Retina (tissue), 1 donor: ENCODE measurements at regions not wholly inside any gene's neighbourhood (a gene's known extent, or its start where the extent isn't known, plus 50 kb on each side); places are given as distances from the start of the nearest gene placed in this dataset.

ENCODE experiments used
- DNase-seq: peaks from one replicate; pipeline ENCODE4 v3.0.0-alpha.2; 2016

DNA sequence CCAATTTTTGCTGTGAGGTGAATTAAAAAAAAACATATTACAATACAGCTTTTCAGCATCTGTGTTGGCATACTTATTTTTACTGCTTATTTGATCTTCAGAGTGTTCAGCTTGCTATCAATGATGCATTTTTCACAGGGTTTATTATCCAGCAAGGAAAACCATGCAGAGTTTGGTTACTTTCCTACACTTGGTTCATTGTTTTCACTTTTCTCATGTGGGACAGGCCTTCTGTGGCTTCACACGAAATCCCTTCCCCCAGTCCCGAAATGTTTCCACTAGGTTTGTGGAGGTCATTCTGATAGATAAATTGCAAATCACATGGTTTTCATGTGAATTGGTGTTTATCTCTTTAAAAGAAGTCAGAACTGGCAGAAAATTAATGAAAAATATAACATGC is 205.8 kb downstream of the SPCS3 start:
- DNase-seq, result no peak

DNA sequence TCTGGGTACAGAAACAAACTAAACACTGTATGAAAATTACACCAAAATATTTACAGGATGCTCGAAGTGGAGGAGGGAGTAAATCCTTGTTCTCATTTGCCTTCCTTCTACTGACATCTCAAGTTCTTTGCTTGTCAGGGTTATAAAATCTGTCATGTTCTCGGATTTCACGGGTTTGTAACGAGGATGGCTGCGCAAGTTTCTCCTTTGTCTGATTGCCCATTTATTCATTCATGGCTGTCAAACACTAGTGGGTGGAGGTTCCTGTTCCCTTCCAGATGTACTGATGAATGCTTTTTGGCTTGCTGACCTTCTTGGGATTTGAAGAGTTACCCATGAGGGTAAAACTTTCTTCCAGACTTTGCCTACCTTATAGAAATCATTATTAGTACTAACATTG is 206.9 kb downstream of the SPCS3 start:
- DNase-seq, result no peak

- no peak for DNase-seq
Measured at GRCh38 chr4:176529574-176529973, 209.8 kb downstream of the SPCS3 start.

DNA sequence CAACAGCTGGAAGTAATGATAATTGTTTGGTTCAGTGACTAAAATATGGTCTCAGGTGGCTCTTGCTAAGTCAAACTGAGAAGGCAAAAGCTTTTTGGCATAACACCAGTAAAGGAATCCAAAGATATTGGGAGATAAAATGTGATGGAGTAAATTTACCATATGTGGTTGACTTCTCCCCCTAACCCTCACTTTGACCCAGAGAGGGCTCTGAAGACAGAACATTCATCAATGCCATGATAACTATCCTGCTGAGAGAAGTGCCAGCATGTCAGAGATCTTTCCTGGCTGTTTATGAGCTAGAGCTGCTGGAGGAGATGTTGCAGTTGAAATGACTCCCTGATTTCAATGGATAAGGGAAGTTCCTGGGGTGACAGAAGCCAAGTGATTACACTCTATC is 213.4 kb downstream of the SPCS3 start:
- no peak for DNase-seq

DNA sequence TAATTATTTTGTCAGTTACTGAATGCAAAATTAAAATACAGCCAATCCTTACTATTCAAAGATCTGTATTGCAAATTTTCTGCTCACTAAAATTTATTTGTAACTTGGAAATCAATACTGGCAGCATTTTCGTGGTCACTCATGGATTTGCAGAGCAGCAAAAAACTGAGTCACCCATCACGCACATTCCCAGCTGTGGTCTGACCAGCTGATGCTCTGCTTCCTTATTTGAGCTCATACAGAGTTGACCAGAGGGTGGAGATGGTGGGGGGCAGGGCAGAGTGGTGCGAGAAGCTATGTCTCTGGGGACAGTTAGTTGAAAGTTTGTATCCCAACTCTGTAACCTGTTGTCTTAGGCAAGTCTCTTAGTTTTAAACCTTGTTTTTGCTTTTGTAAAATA is 214.8 kb downstream of the SPCS3 start:
- no peak for DNase-seq

DNA sequence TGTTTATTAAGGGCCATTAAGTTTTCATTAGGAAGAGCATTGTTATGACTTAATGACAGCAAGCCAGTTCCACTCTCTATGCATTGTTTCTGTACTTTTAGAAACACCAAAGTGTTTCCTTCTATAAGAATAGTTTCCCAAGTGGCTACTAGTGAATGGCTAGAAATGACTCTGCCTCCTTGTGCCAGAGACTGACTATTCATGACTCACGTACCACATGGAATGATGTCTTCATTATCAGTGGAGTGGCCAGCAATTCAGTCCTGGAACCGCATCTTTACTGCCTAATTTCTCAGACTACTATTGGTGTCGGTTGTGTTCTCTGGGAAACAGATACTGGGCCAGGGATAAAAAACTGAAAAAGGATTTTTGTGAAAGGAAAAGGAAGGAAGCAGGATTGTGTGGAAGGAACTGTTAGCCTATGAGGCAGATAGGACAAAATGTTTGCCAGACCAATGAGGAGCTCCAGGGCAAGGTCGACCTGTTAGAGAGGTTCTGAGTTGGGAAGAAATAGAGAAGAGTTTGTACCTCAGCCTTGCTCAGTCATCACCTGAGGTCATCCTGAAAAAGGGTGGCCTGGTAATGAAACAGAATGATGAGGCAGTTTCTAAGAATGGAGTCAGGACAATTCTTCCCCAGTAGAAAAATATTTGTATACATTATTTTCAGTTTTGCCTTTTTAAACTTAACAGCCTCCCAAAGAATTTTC is 218.6 kb downstream of the SPCS3 start:
- no peak for DNase-seq

- no peak for DNase-seq
Measured at GRCh38 chr4:176539091-176539784, 219.5 kb downstream of the SPCS3 start.

DNA sequence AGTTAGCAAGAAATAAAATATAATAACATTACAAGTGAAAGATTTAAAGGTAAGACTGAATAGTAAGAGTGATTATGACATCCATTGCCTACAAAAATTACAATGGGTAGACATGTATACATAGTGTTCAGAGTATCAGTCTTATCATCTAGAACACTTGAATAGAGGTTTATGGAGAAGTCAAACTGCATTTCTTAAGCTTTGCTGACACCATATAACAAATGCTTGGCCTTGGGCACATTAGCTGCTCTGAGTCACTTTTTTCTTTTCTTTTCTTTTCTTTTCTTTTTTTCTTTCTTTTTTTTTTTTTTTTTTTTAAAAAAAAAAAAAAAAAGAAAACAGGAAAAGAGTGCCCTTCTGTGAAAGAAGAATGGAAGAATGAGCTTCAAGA is 220.0 kb downstream of the SPCS3 start:
- no peak for DNase-seq

DNA sequence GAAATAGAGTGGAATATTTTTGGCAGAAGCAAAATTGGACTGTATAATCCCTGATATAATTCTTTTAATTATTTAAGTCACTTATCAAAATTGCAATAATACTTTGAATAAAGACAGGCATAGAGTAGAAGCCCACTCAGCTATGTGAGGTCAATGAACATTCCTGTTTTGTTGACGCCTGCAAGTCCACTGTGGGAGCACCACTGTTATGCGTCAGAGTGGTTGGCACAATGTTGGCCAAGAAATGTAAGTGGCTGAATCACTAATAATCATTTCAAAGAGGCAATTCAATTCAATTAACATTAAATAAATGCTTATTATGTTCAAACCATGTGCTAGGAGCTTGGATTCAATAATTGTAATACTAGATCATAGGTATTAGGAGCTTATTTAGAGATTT is 221.0 kb downstream of the SPCS3 start:
- no peak for DNase-seq

DNA sequence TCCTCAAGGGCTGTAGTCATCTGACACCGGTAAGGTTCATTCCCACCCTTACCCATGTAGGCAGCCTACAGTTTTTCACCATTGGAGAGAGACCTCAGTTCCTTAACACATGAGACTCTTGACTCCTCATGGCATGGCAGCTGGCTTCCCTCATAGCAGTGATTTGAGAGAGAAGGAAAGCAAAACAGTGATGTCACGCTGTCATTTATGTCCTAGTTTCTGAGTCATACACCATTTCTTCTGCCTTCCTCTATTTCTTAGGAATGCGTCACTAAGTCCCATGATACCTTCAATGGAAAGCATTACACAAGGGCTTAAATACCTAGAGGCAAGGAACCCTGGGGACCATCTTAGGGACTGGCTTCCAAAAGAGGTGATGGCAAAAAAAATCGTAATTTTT is 226.1 kb downstream of the SPCS3 start:
- DNase-seq, result no peak

GRCh38 chr4:176546975-176547374 is 227.2 kb downstream of the SPCS3 start:
- DNase-seq, result no peak

DNA sequence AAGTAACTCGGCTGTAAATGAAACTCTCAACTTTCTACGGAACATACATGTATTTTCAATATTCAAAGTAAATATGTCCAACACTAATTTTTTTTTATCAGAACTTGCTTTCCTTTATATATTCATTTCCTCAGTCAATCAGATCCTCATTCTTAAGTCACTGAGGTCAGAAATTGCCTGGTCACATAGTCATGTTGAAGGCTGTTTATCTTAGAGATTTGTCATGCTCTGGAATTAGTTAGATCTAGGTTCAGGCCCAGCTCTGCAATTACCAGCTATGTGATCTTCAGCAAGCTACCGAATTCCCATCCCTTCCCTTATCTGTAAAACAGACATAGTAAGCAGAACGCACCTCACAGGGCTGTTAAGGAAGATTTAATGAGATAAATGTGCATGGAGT is 228.8 kb downstream of the SPCS3 start:
- DNase-seq, result no peak

DNA sequence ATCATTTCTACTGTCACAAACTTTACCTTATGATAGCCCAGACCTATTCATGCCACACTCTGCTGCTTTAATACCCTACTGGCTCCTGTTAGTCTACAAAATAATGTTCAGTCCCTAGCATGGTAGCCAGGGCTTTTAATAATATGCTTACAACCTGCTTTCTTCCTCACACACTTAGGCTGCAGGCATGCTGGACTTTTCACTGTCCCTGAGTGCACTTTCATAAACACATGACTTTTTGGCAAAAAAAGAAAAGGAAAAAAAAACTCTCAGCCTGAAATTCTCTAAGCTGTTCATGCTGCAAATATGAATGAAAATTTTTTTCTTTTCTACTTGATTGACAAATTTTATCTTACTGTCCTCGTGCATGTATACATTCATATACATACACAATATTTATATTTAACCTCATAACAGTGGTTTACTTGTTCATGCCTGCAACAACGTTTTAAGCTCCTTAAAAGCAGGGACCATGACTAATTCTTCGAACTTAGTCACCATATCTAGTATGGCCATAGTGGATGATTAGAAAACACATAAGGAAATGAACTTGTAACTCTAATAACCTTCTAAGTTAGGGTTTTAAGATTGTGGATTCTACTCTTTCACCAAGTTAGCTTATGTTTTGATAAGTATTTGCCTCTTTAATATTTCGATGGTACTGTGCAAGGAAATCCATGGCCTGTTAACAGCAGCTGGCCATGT is 229.5 kb downstream of the SPCS3 start:
- no peak for DNase-seq

DNA sequence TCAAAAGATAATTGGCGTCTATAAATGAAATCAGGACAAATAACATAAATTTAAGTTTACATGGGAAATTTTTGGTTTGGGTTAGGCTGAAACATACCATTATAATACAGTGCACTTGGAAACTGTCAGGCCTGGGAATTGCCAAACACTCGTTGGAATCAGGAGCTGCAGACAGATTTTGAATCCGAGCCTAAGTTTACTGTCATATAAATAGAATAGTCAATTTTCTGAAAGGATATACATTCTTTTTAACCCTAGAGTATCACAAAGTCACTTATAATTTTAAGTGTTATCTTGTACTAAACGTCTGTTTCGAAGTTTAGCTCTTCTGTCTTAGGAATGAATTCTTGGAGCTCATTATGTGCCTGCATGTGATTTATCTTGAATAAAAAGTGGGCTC is 234.1 kb downstream of the VEGFC start:
- DNase-seq, result no peak

- DNase-seq, result peak; percentile 26
Measured at GRCh38 chr4:176561368-176561767, 231.4 kb downstream of the VEGFC start.

DNA sequence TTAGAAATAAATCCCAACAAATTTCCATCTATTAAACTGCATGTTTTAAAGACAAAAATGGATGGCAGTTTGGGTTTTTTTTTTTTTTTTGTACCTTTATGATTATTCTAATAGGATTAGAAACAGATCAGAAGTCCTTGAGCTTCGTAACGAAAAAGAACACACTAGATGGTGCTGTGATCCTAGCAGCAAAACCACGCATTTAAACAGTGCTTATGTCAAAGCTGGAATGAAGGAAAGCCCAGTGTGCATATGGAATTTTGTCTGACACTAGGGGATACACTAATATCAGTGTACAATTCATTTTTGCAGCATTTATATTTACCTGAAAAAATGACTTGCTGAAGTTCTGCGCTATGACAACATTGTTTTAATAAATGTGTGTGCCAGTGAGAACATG is 229.1 kb downstream of the VEGFC start:
- no peak for DNase-seq

DNA sequence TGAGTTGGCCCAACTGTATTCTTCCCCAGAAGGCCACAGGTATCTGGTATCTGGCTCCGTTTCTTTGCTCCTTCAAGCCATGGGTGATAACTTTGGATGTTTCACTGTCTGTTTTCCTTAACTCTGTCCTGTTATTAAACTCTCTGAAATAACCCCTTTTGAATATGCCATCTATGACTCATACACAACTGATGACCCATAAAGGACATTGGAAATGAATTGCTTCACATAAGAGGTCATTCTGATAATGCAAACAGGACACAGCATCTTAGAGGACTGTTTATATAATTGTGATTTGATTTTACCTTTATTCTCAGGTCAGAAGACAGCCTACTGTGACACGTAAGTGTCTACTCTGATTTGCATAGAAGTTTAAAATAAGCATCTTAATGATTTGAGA is 227.7 kb downstream of the VEGFC start:
- DNase-seq, result no peak

GRCh38 chr4:176566769-176567168 is 226.0 kb downstream of the VEGFC start:
- no peak for DNase-seq

- no peak for DNase-seq
Measured at GRCh38 chr4:176568238-176568637, 224.5 kb downstream of the VEGFC start.

DNA sequence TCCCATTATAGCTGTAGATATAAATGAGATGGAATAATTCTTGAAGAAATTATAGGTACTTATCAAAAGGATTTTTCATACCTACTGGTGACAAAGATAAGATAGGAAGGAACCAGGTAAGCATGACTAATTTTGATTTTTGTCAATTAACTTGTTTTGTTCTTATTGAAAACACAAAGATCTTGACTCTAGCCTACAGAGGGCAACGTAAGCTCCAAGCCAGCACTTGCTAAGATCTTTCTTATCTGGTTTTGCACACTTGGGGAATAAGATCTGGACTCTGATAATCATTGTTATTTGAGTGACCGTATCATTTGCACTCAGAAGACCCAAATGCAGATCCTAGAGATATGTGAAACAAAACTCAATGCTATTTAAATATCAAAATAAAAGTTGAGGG is 223.4 kb downstream of the VEGFC start:
- DNase-seq, result no peak

- DNase-seq, result no peak
Measured at GRCh38 chr4:176571206-176571605, 221.5 kb downstream of the VEGFC start.

DNA sequence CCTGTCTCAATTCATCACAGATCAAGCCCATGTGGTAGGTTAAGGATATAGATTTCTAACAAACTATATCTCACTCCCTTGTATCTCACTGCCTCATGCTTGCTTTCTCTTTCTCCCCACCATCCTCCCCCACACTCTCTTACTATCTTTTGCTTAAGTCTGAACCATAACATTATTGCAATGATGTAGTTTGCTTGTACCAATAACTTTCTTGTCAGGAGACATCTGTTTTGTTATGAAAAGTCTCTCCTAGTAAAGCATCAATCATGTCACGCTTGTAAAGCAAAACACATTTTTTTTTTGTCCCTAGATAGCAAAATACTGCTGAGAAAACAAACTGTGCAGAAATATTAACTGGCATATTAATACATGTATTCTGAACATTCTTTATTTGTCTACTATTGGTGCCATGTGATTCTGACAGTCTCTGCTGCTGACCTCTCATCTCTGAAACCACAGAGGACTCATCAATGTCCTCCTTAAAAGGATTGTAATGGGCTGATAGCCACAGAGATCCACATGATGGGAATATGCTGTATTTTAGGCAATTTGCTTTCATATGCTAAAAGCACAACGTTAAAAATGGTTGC is 217.5 kb downstream of the VEGFC start:
- DNase-seq, result no peak

DNA sequence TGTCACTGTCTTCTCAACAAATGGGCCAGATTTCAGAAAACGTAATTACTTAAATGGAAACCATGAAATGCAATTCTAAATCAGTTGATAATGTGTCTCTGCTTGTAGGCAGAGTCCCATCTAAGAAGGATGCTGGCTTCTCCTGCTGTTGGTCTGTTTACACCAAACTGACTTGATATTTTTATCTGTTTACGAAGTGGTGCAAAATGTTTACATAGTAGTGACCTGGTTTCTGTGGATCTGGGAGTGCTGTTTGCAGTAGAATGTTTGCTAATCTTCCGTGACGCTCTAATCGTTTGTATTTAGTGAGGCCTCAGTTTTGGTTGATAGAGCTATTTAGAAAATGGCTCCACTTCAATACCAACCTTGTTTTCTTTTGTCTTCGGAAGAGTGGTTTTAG is 213.5 kb downstream of the VEGFC start:
- DNase-seq, result no peak

GRCh38 chr4:176583278-176583677 is 209.4 kb downstream of the VEGFC start:
- DNase-seq, result no peak
